GM23338 (cell line): ENCODE measurements at regions not wholly inside any gene's neighbourhood (a gene's known extent, or its start where the extent isn't known, plus 50 kb on each side); places are given as distances from the start of the nearest gene placed in this dataset.

Experiments
- ATAC-seq: fragments of 200-7000 bp; cut with Tn5 transposase; 3 replicates; pipeline ENCODE4 v1.9.1; 2020
- DNase-seq: peaks from one replicate; pipeline ENCODE4 v3.0.0-alpha.2; 2015; ENCODE audit warnings: low spot score
- H2AFZ ChIP-seq: fragments of 200-600 bp; sonication (generic); 2 replicates; pipeline ENCODE4 v1.8.0; 2016; ENCODE audit warnings: antibody characterized with exemption, mild to moderate bottlenecking, moderate library complexity
- H3F3A ChIP-seq: fragments of 200-600 bp; sonication (generic); replicated peaks from 2 replicates; pipeline ENCODE4 v1.8.0; 2017; ENCODE audit warnings: antibody characterized with exemption, mixed run types, low read depth
- H3K27ac ChIP-seq: fragments of 200-600 bp; sonication (generic); 2 replicates; pipeline ENCODE4 v1.6.1; 2016; ENCODE audit warnings: low read depth
- H3K27me3 ChIP-seq: fragments of 200-600 bp; sonication (generic); 2 replicates; pipeline ENCODE4 v1.8.0; 2016; ENCODE audit warnings: mild to moderate bottlenecking, mixed run types, moderate library complexity; ENCODE audit not compliant: insufficient read depth
- H3K36me3 ChIP-seq: fragments of 200-600 bp; sonication (generic); 2 replicates; pipeline ENCODE4 v1.8.0; 2016; ENCODE audit warnings: mild to moderate bottlenecking; ENCODE audit not compliant: insufficient read depth
- H3K4me1 ChIP-seq: fragments of 200-600 bp; sonication (generic); 2 replicates; pipeline ENCODE4 v1.8.0; 2016; ENCODE audit warnings: mild to moderate bottlenecking, moderate library complexity; ENCODE audit not compliant: insufficient read depth
- H3K4me2 ChIP-seq: fragments of 200-600 bp; sonication (generic); 2 replicates; pipeline ENCODE4 v1.7.1; 2017; ENCODE audit warnings: mixed run types
- H3K4me3 ChIP-seq: fragments of 200-600 bp; sonication (generic); 2 replicates; pipeline ENCODE4 v1.6.1; 2016; ENCODE audit warnings: mixed run types
- H3K79me2 ChIP-seq: fragments of 200-600 bp; sonication (generic); replicated peaks from 2 replicates; pipeline ENCODE4 v1.8.0; 2017; ENCODE audit warnings: mild to moderate bottlenecking; ENCODE audit not compliant: insufficient read depth
- H3K9me2 ChIP-seq: fragments of 200-600 bp; sonication (generic); 2 replicates; pipeline ENCODE4 v1.8.0; 2017; ENCODE audit not compliant: insufficient read depth
- H4K20me1 ChIP-seq: fragments of 200-600 bp; sonication (generic); replicated peaks from 2 replicates; pipeline ENCODE4 v1.8.0; 2017; ENCODE audit warnings: mild to moderate bottlenecking; ENCODE audit not compliant: insufficient read depth
- H3K27ac Mint-ChIP-seq: 2 replicates; pipeline ENCODE4 v1.8.0; 2020; ENCODE audit warnings: inconsistent platforms, mild to moderate bottlenecking, moderate library complexity, mixed read lengths
- H3K27me3 Mint-ChIP-seq: 3 replicates; pipeline ENCODE4 v1.8.0; 2022; ENCODE audit warnings: low read depth, mild to moderate bottlenecking, moderate library complexity, mixed read lengths, inconsistent platforms; ENCODE audit not compliant: insufficient read depth, poor library complexity
- H3K36me3 Mint-ChIP-seq: 3 replicates; pipeline ENCODE4 v1.8.0; 2021; ENCODE audit warnings: low read depth, mild to moderate bottlenecking, inconsistent platforms, moderate library complexity, mixed read lengths
- H3K4me1 Mint-ChIP-seq: 3 replicates; pipeline ENCODE4 v1.8.0; 2020; ENCODE audit warnings: mild to moderate bottlenecking, inconsistent platforms, mixed read lengths
- H3K4me3 Mint-ChIP-seq: 3 replicates; pipeline ENCODE4 v1.8.0; 2021; ENCODE audit warnings: moderate library complexity, mild to moderate bottlenecking, inconsistent platforms, mixed read lengths
- H3K9me3 Mint-ChIP-seq: 3 replicates; pipeline ENCODE4 v1.8.0; 2020; ENCODE audit warnings: moderate library complexity, mild to moderate bottlenecking, inconsistent platforms, mixed read lengths
- EZH2 ChIP-seq: fragments of 200-600 bp; sonication (generic); IDR thresholded peaks from one replicate; pipeline ENCODE4 v1.8.0; 2017; ENCODE audit warnings: antibody characterized with exemption, mild to moderate bottlenecking, low read depth; ENCODE audit not compliant: unreplicated experiment
- JUNB ChIP-seq: IDR thresholded peaks from one replicate; pipeline ENCODE4 v1.6.1; 2016; ENCODE audit warnings: antibody characterized with exemption; ENCODE audit not compliant: unreplicated experiment
- POLR2AphosphoS5 ChIP-seq: IDR thresholded peaks from 2 replicates; pipeline ENCODE4 v1.6.1; 2016; ENCODE audit warnings: antibody characterized with exemption, low read depth
- ZNF114 ChIP-seq: fragments of 250-450 bp; sonication (Bioruptor Pico); IDR thresholded peaks from 2 replicates; pipeline ENCODE4 v1.5.0; 2020; ENCODE audit warnings: mild to moderate bottlenecking, moderate library complexity
- ZNF331 ChIP-seq: fragments of 250-450 bp; sonication (Bioruptor Pico); IDR thresholded peaks from 2 replicates; pipeline ENCODE4 v1.5.0; 2020; ENCODE audit warnings: low read depth, mild to moderate bottlenecking, moderate library complexity
- TF ChIP-seq, protein P1 (sequence below): fragments of 250-450 bp; sonication (Bioruptor Pico); IDR thresholded peaks from 2 replicates; pipeline ENCODE4 v1.5.0; 2020; ENCODE audit warnings: mild to moderate bottlenecking, moderate library complexity
- TF ChIP-seq, protein P2 (sequence below), 2 experiments: fragments of 200-600 bp in 1 of 2; sonication (generic) in 1 of 2; conservative IDR thresholded peaks; 2 replicates each; pipeline versions ENCODE4 v1.5.1 to v1.6.1; 2016 to 2017; ENCODE audit warnings: antibody characterized with exemption in 2 of 2, low read depth in 2 of 2, mild to moderate bottlenecking in 2 of 2, moderate library complexity in 1 of 2

DNA sequence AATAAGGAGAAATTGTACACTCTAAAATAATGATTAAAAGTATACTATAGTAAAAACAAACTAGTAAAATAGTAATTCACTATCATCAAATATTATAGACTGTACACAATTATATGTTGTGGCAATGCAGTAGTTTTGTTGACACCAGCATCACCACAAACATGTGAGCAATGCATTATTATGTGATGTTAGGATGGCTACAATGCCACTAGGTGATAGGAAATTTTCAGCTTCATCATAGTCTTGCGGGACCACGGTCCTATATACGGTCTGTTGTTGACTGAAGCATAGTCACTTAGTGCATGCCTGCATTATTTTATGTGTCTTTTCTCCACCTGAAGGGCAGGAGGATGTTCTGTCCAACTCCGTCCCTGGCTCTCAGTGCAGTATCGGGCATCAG lies 104.8 kb upstream of the NEDD9 start (continued):
- TF ChIP-seq, protein P1, sequence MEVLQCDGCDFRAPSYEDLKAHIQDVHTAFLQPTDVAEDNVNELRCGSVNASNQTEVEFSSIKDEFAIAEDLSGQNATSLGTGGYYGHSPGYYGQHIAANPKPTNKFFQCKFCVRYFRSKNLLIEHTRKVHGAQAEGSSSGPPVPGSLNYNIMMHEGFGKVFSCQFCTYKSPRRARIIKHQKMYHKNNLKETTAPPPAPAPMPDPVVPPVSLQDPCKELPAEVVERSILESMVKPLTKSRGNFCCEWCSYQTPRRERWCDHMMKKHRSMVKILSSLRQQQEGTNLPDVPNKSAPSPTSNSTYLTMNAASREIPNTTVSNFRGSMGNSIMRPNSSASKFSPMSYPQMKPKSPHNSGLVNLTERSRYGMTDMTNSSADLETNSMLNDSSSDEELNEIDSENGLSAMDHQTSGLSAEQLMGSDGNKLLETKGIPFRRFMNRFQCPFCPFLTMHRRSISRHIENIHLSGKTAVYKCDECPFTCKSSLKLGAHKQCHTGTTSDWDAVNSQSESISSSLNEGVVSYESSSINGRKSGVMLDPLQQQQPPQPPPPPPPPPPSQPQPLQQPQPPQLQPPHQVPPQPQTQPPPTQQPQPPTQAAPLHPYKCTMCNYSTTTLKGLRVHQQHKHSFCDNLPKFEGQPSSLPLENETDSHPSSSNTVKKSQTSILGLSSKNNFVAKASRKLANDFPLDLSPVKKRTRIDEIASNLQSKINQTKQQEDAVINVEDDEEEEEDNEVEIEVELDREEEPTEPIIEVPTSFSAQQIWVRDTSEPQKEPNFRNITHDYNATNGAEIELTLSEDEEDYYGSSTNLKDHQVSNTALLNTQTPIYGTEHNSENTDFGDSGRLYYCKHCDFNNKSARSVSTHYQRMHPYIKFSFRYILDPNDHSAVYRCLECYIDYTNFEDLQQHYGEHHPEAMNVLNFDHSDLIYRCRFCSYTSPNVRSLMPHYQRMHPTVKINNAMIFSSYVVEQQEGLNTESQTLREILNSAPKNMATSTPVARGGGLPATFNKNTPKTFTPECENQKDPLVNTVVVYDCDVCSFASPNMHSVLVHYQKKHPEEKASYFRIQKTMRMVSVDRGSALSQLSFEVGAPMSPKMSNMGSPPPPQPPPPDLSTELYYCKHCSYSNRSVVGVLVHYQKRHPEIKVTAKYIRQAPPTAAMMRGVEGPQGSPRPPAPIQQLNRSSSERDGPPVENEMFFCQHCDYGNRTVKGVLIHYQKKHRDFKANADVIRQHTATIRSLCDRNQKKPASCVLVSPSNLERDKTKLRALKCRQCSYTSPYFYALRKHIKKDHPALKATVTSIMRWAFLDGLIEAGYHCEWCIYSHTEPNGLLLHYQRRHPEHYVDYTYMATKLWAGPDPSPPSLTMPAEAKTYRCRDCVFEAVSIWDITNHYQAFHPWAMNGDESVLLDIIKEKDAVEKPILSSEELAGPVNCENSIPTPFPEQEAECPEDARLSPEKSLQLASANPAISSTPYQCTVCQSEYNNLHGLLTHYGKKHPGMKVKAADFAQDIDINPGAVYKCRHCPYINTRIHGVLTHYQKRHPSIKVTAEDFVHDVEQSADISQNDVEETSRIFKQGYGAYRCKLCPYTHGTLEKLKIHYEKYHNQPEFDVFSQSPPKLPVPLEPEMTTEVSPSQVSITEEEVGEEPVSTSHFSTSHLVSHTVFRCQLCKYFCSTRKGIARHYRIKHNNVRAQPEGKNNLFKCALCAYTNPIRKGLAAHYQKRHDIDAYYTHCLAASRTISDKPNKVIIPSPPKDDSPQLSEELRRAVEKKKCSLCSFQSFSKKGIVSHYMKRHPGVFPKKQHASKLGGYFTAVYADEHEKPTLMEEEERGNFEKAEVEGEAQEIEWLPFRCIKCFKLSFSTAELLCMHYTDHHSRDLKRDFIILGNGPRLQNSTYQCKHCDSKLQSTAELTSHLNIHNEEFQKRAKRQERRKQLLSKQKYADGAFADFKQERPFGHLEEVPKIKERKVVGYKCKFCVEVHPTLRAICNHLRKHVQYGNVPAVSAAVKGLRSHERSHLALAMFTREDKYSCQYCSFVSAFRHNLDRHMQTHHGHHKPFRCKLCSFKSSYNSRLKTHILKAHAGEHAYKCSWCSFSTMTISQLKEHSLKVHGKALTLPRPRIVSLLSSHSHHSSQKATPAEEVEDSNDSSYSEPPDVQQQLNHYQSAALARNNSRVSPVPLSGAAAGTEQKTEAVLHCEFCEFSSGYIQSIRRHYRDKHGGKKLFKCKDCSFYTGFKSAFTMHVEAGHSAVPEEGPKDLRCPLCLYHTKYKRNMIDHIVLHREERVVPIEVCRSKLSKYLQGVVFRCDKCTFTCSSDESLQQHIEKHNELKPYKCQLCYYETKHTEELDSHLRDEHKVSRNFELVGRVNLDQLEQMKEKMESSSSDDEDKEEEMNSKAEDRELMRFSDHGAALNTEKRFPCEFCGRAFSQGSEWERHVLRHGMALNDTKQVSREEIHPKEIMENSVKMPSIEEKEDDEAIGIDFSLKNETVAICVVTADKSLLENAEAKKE (CRISPR knock-in tag), result no peak
- TF ChIP-seq JUNB, result no peak

DNA sequence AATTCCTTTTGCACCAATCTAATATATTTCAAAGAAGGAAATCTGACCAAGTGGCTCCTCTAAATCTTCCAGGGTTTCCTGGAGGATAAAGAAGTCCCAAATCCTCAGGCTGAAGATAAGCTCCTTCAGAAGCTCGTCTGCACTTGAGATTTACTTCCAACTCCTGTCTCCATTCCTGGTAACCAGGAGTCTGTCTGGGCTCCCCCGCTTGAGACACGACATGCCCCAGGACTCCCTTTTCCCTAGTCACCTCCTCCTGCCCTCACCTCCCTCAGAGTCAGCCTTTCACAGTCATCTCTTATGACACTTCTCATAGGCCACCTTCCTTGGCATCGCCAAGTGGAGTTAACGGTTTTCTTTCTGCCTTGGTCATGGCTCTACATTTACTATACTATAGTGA lies 103.4 kb upstream of the NEDD9 start:
- H3K4me3 Mint-ChIP-seq, result no peak overlapping the region
- no peaks in the 10 kb centered on the region for H3K27me3 Mint-ChIP-seq
- H3F3A ChIP-seq, result no peaks in the 10 kb centered on the region
- H3K79me2 ChIP-seq, result no peaks in the 10 kb centered on the region
- DNase-seq, result no peak
- H3K4me3 ChIP-seq, result no peak overlapping the region
- H3K27me3 ChIP-seq, result no peaks in the 10 kb centered on the region
- H3K9me3 Mint-ChIP-seq, result no peaks in the 10 kb centered on the region
- H2AFZ ChIP-seq, result no peak overlapping the region
- no peaks in the 10 kb centered on the region for H3K36me3 Mint-ChIP-seq
- no peak overlapping the region for H3K4me2 ChIP-seq
- H3K27ac Mint-ChIP-seq, result no peak overlapping the region
- ATAC-seq, result no peak
- no peaks in the 10 kb centered on the region for H3K4me1 ChIP-seq
- H3K4me1 Mint-ChIP-seq, result peaks cover 5% of the 10 kb centered on the region; the same call in 1 of the 3 replicates
- H3K36me3 ChIP-seq, result no peaks in the 10 kb centered on the region
- H3K9me2 ChIP-seq, result peaks cover 4% of the 10 kb centered on the region; the same call in 1 of the 2 replicates
- no peak overlapping the region for H3K27ac ChIP-seq
- no peaks in the 10 kb centered on the region for H4K20me1 ChIP-seq
- TF ChIP-seq, protein P1 (CRISPR knock-in tag), result no peak
- no peak for TF ChIP-seq ZNF114 (CRISPR knock-in tag)
- no peak for TF ChIP-seq EZH2
- TF ChIP-seq POLR2AphosphoS5, result no peak
- TF ChIP-seq ZNF331 (CRISPR knock-in tag), result no peak
- TF ChIP-seq, protein P2, sequence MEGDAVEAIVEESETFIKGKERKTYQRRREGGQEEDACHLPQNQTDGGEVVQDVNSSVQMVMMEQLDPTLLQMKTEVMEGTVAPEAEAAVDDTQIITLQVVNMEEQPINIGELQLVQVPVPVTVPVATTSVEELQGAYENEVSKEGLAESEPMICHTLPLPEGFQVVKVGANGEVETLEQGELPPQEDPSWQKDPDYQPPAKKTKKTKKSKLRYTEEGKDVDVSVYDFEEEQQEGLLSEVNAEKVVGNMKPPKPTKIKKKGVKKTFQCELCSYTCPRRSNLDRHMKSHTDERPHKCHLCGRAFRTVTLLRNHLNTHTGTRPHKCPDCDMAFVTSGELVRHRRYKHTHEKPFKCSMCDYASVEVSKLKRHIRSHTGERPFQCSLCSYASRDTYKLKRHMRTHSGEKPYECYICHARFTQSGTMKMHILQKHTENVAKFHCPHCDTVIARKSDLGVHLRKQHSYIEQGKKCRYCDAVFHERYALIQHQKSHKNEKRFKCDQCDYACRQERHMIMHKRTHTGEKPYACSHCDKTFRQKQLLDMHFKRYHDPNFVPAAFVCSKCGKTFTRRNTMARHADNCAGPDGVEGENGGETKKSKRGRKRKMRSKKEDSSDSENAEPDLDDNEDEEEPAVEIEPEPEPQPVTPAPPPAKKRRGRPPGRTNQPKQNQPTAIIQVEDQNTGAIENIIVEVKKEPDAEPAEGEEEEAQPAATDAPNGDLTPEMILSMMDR (conservative IDR thresholded peaks at IDR 0.05; ENCODE audit: low read depth in 2 of 2), result no peak
